Left ventricle myocardium superior (tissue), 1 donor: ENCODE measurements at regions not wholly inside any gene's neighbourhood (a gene's known extent, or its start where the extent isn't known, plus 50 kb on each side); places are given as distances from the start of the nearest gene placed in this dataset.
A peak's percentile ranks its signal among the peaks of the same experiment; 100 is the strongest.

Experiments used
- ATAC-seq: fragments of 200-7000 bp; cut with Tn5 transposase; one replicate; pipeline ENCODE4 v1.9.1; 2020; ENCODE audit warnings: mild to moderate bottlenecking, moderate library complexity
- DNase-seq: peaks from one replicate; pipeline ENCODE4 v3.0.0-alpha.2; 2020
- intact Hi-C: fragments of 100-400 bp; cut with micrococcal nuclease; formaldehyde crosslinking; loops from one replicate; pipeline ENCODE4 v1.11.0; 2022
- donor health status: DM: no; HTN: yes; CAD: no; lungs with severe emphysema.

GRCh38 chr12:75782069-75782581 lies 249.5 kb downstream of the PHLDA1 start:
- intact Hi-C loops: no loop called here
- DNase-seq (no peak), ATAC-seq (peak; percentile 36)

- intact Hi-C loops: no loop called here
- DNase-seq (no peak), ATAC-seq (no peak)
These were observed 250.0 kb downstream of the PHLDA1 start for GRCh38 chr12:75781532-75782046.

GRCh38 chr12:75779891-75780496 lies 251.6 kb downstream of the PHLDA1 start:
- DNase-seq (no peak), ATAC-seq (no peak)
- intact Hi-C loops: no loop called here

- no peak for ATAC-seq
- intact Hi-C loops: no loop called here
- DNase-seq: no peak
These were observed 257.1 kb downstream of the PHLDA1 start for GRCh38 chr12:75774261-75775052.

- DNase-seq (no peak), ATAC-seq (no peak)
- intact Hi-C loops: no loop called here
These were observed 258.2 kb downstream of the PHLDA1 start for GRCh38 chr12:75773377-75773776.

- ATAC-seq: no peak
- no peak for DNase-seq
- intact Hi-C loops: no loop called here
These were observed 259.6 kb upstream of the KRR1 start for GRCh38 chr12:75771023-75771422.

- DNase-seq (no peak), ATAC-seq (no peak)
- intact Hi-C loops: no loop called here
These were observed 256.5 kb upstream of the KRR1 start for GRCh38 chr12:75767957-75768356.

GRCh38 chr12:75766263-75767160 lies 255.1 kb upstream of the KRR1 start:
- DNase-seq (no peak), ATAC-seq (no peak)
- intact Hi-C loops: no loop called here

GRCh38 chr12:75765170-75766059 lies 254.0 kb upstream of the KRR1 start:
- ATAC-seq (no peak), DNase-seq (no peak)
- intact Hi-C loops: no loop called here

GRCh38 chr12:75764091-75764841 lies 252.9 kb upstream of the KRR1 start:
- no peak for ATAC-seq
- no peak for DNase-seq

GRCh38 chr12:75760573-75761294 lies 249.3 kb upstream of the KRR1 start:
- intact Hi-C loops: no loop called here
- DNase-seq (no peak), ATAC-seq (no peak)

More at GRCh38 chr12:75764091-75764841, 252.9 kb upstream of the KRR1 start:
- intact Hi-C loops: no loop called here

- ATAC-seq (no peak), DNase-seq (no peak)
- intact Hi-C loops: no loop called here
These were observed 248.6 kb upstream of the KRR1 start for GRCh38 chr12:75759842-75760572.

GRCh38 chr12:75759196-75759595 lies 247.8 kb upstream of the KRR1 start:
- no peak for DNase-seq
- ATAC-seq: no peak
- intact Hi-C loops: no loop called here

- intact Hi-C loops: no loop called here
- ATAC-seq (no peak), DNase-seq (no peak)
These were observed 245.4 kb upstream of the KRR1 start for GRCh38 chr12:75756771-75757170.

GRCh38 chr12:75756111-75756510 lies 244.7 kb upstream of the KRR1 start:
- DNase-seq: no peak
- intact Hi-C loops: no loop called here

GRCh38 chr12:75754698-75755097 lies 243.3 kb upstream of the KRR1 start:
- ATAC-seq: no peak
- DNase-seq: no peak
- intact Hi-C loops: no loop called here

More at GRCh38 chr12:75756111-75756510, 244.7 kb upstream of the KRR1 start:
- ATAC-seq: no peak

GRCh38 chr12:75754141-75754540 lies 242.7 kb upstream of the KRR1 start:
- no peak for ATAC-seq
- intact Hi-C loops: no loop called here
- no peak for DNase-seq
